ENCODE measurements at regions not wholly inside any gene's neighbourhood (a gene's known extent, or its start where the extent isn't known, plus 50 kb on each side); places are given as distances from the start of the nearest gene placed in this dataset.

- intact Hi-C loops (cut with DNase I): no loop called here
- H3K27ac ChIP-seq: no peak overlapping the region
- no peak for TF ChIP-seq POLR2AphosphoS5 (IDR thresholded peaks at IDR 0.05)
- TF ChIP-seq CTCF (IDR thresholded peaks at IDR 0.05): no peak
- no peak for TF ChIP-seq POLR2A (IDR thresholded peaks at IDR 0.05)
- WGBS: 89% methylated on average over 5 of the region's 5 CpGs
- no peaks in the 10 kb centered on the region for H3K9me3 ChIP-seq
- no peaks in the 10 kb centered on the region for H3K4me1 ChIP-seq (replicated peaks)
- H3K36me3 ChIP-seq: no peaks in the 10 kb centered on the region
- DNase-seq (ENCODE audit: low spot score): no peak
- no peak overlapping the region for H3K4me3 ChIP-seq
- H3K27me3 ChIP-seq (replicated peaks; ENCODE audit: insufficient read depth): no peaks in the 10 kb centered on the region
Measured at GRCh38 chr16:86170720-86171119, 271.8 kb downstream of the IRF8 start.

GRCh38 chr16:86171329-86171728 is 272.4 kb downstream of the IRF8 start:
- TF ChIP-seq CTCF (IDR thresholded peaks at IDR 0.05) (no peak), POLR2A (IDR thresholded peaks at IDR 0.05) (no peak), POLR2AphosphoS5 (IDR thresholded peaks at IDR 0.05) (no peak)
- WGBS: 95% methylated on average over 5 of the region's 5 CpGs
- H3K27me3 ChIP-seq (replicated peaks; ENCODE audit: insufficient read depth): no peaks in the 10 kb centered on the region
- no peaks in the 10 kb centered on the region for H3K4me1 ChIP-seq (replicated peaks)
- no peak overlapping the region for H3K27ac ChIP-seq
- H3K9me3 ChIP-seq: no peaks in the 10 kb centered on the region
- intact Hi-C loops (cut with DNase I): no loop called here
- no peaks in the 10 kb centered on the region for H3K36me3 ChIP-seq
- no peak for DNase-seq (ENCODE audit: low spot score)
- H3K4me3 ChIP-seq: no peak overlapping the region

GRCh38 chr16:86175816-86176215 is 276.9 kb downstream of the IRF8 start:
- Histone ChIP-seq H3K9me3 (no peaks in the 10 kb centered on the region), H3K4me1 (replicated peaks) (no peaks in the 10 kb centered on the region), H3K36me3 (no peaks in the 10 kb centered on the region), H3K27me3 (replicated peaks; ENCODE audit: insufficient read depth) (no peaks in the 10 kb centered on the region), H3K27ac (no peak overlapping the region), H3K4me3 (no peak overlapping the region)
- DNase-seq (ENCODE audit: low spot score): no peak
- TF ChIP-seq POLR2A (IDR thresholded peaks at IDR 0.05) (no peak), CTCF (IDR thresholded peaks at IDR 0.05) (no peak), POLR2AphosphoS5 (IDR thresholded peaks at IDR 0.05) (no peak)
- intact Hi-C loops (cut with DNase I): no loop called here
- 88% methylated on average over 3 of the region's 3 CpGs for WGBS

GRCh38 chr16:86176462-86176861 is 277.5 kb downstream of the IRF8 start:
- intact Hi-C loops (cut with DNase I): no loop called here
- Histone ChIP-seq H3K4me1 (replicated peaks) (no peaks in the 10 kb centered on the region), H3K9me3 (no peaks in the 10 kb centered on the region), H3K36me3 (no peaks in the 10 kb centered on the region), H3K27me3 (replicated peaks; ENCODE audit: insufficient read depth) (no peaks in the 10 kb centered on the region), H3K4me3 (no peak overlapping the region), H3K27ac (no peak overlapping the region)
- 94% methylated on average over 3 of the region's 3 CpGs for WGBS
- no peak for DNase-seq (ENCODE audit: low spot score)
- no peak for TF ChIP-seq CTCF (IDR thresholded peaks at IDR 0.05)
- no peak for TF ChIP-seq POLR2A (IDR thresholded peaks at IDR 0.05)
- TF ChIP-seq POLR2AphosphoS5 (IDR thresholded peaks at IDR 0.05): no peak

- intact Hi-C loops (cut with DNase I): no loop called here
- H3K4me3 ChIP-seq: no peak overlapping the region
- WGBS: 70% methylated on average over 13 of the region's 13 CpGs
- DNase-seq (ENCODE audit: low spot score): no peak
- H3K4me1 ChIP-seq (replicated peaks): no peaks in the 10 kb centered on the region
- no peaks in the 10 kb centered on the region for H3K36me3 ChIP-seq
- no peaks in the 10 kb centered on the region for H3K27me3 ChIP-seq (replicated peaks; ENCODE audit: insufficient read depth)
- no peak overlapping the region for H3K27ac ChIP-seq
- no peaks in the 10 kb centered on the region for H3K9me3 ChIP-seq
- TF ChIP-seq CTCF (IDR thresholded peaks at IDR 0.05) (no peak), POLR2A (IDR thresholded peaks at IDR 0.05) (no peak), POLR2AphosphoS5 (IDR thresholded peaks at IDR 0.05) (no peak)
Measured at GRCh38 chr16:86180244-86180643, 281.3 kb downstream of the IRF8 start.
